IPS-18a (cell line): ENCODE measurements at regions not wholly inside any gene's neighbourhood (a gene's known extent, or its start where the extent isn't known, plus 50 kb on each side); places are given as distances from the start of the nearest gene placed in this dataset.
"Not testable (repeated sequence)": the region's sequence is repeated elsewhere in the genome, so short reads cannot be mapped to it uniquely, and the experiment has no call there.

Experiments used
- H3K27ac ChIP-seq: one replicate; pipeline ENCODE4 v1.5.1; 2013; ENCODE audit warnings: low read length
- H3K27me3 ChIP-seq: one replicate; pipeline ENCODE4 v1.6.1; 2013; ENCODE audit warnings: mild to moderate bottlenecking, low read length; ENCODE audit not compliant: control insufficient read depth, insufficient read depth
- H3K36me3 ChIP-seq: one replicate; pipeline ENCODE4 v1.6.1; 2013; ENCODE audit warnings: low read depth, low read length; ENCODE audit not compliant: control insufficient read depth
- H3K4me1 ChIP-seq: one replicate; pipeline ENCODE4 v1.6.1; 2013; ENCODE audit warnings: low read depth, low read length; ENCODE audit not compliant: control insufficient read depth
- H3K4me3 ChIP-seq: one replicate; pipeline ENCODE4 v1.5.1; 2013; ENCODE audit warnings: low read length
- H3K9ac ChIP-seq: one replicate; pipeline ENCODE4 v1.6.1; 2013; ENCODE audit warnings: mild to moderate bottlenecking, low read length, moderate library complexity
- H3K9me3 ChIP-seq: one replicate; pipeline ENCODE4 v1.6.1; 2013; ENCODE audit warnings: low read depth, low read length; ENCODE audit not compliant: control insufficient read depth

DNA sequence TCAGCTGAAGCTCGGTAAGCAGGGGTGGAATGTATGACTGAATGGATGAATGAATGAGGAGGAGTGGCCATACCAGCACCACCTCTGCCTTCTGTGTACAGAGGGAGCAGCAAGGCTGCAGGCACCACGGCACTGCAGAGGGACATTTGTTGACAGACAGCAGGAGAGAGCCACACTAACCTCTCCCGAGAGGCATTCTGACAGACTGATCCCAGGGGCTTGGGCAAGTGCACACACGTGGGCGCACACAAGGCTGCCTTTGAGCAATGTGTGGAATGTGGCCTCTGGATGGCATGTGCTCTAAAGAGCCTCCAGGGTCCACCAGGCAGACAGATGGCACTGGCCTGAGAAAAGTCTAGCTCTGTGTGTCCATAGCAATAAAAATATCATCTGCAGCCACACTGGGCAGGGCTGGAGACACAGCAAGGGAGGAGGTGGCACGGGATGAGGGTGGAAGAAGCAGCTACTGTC is 111.8 kb downstream of the ACTL7B start:
- Histone ChIP-seq H3K27ac (no peak overlapping the region), H3K4me1 (no peaks in the 10 kb centered on the region), H3K9ac (no peak overlapping the region), H3K9me3 (no peaks in the 10 kb centered on the region), H3K27me3 (no peaks in the 10 kb centered on the region), H3K36me3 (no peaks in the 10 kb centered on the region), H3K4me3 (no peak overlapping the region)

DNA sequence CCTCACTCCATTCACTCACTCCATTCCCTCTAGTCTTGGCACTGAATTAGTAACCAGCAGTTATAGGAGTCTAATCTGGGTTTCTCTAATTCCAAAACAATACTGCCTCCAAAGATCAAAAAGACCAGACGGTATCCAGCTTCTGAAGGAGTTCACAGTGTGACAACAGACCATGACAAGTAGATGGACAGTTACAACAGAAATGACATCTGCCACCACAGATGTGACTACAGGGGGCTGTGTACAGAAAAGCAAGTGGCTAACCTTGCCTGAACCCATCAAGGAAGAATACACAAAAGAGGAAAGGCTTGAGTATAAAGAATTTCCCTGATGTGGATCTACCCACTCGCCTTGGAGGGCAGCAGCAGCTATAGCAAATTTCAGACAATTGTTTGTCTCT is 112.4 kb downstream of the ACTL7B start:
- no peak overlapping the region for H3K4me3 ChIP-seq
- no peaks in the 10 kb centered on the region for H3K9me3 ChIP-seq
- H3K27ac ChIP-seq = no peak overlapping the region
- no peaks in the 10 kb centered on the region for H3K36me3 ChIP-seq
- no peaks in the 10 kb centered on the region for H3K27me3 ChIP-seq
- H3K4me1 ChIP-seq = no peaks in the 10 kb centered on the region
- H3K9ac ChIP-seq = no peak overlapping the region

GRCh38 chr9:108742191-108742590 is 113.6 kb downstream of the ACTL7B start:
- no peaks in the 10 kb centered on the region for H3K27me3 ChIP-seq
- H3K27ac ChIP-seq = no peak overlapping the region
- no peaks in the 10 kb centered on the region for H3K36me3 ChIP-seq
- no peak overlapping the region for H3K4me3 ChIP-seq
- H3K9ac ChIP-seq = no peak overlapping the region
- H3K9me3 ChIP-seq = no peaks in the 10 kb centered on the region
- no peaks in the 10 kb centered on the region for H3K4me1 ChIP-seq

- H3K36me3 ChIP-seq, H3K9me3 ChIP-seq, H3K4me3 ChIP-seq, H3K27ac ChIP-seq, H3K9ac ChIP-seq, H3K27me3 ChIP-seq, H3K4me1 ChIP-seq: not testable (repeated sequence)
These were observed 124.5 kb downstream of the ACTL7B start for GRCh38 chr9:108731292-108731691.

DNA sequence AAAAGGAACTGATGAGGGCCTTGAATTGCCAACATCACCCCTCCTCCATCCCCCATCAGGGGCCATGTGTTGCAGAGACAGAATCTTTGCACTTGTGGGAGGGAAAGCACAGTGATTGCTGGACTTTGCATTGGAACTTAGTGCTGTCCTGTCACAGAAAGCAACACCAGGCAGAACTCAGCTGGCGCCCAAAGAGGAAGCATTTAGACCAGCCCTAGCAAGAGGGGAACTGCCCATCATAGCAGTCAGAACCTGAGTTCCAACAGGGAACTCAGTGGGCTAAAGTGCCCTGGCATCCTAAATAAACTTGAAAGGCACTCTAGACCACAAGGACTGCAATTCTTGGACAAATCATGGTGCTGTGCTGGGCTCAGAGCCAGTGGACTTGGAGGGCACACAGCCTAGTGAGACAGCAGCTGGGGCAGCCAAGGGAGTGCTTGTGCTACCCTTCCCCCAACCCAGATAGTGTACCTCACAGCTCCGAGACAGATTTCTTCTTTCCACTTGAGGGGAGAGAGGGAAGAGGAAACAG is 128.1 kb downstream of the ACTL7B start:
- Histone ChIP-seq H3K4me1 (no peaks in the 10 kb centered on the region), H3K27me3 (no peaks in the 10 kb centered on the region), H3K4me3 (no peak overlapping the region), H3K36me3 (no peaks in the 10 kb centered on the region), H3K9ac (no peak overlapping the region), H3K27ac (no peak overlapping the region), H3K9me3 (no peaks in the 10 kb centered on the region)

DNA sequence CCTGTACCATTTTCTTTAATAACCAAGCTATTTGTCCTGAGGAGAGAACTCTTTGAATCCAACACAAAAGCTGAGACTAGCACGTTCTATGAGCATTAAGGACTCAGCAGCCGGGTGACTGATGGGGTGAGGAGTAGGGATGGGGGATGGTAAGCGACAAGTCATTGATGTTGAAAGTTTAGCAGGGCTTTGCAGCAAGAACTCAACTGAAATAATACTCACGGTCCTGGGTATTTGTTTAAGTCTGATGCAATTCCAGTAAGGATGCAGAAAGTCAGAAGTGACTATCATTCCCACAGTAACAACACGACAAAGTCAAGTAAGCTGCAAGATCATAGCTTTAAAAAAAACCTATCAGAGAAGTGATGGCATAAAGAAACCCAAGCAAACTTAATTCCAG is 131.1 kb downstream of the ACTL7B start:
- Histone ChIP-seq H3K9ac (no peak overlapping the region), H3K9me3 (no peaks in the 10 kb centered on the region), H3K27ac (no peak overlapping the region), H3K4me3 (no peak overlapping the region), H3K27me3 (no peaks in the 10 kb centered on the region), H3K36me3 (no peaks in the 10 kb centered on the region), H3K4me1 (no peaks in the 10 kb centered on the region)

DNA sequence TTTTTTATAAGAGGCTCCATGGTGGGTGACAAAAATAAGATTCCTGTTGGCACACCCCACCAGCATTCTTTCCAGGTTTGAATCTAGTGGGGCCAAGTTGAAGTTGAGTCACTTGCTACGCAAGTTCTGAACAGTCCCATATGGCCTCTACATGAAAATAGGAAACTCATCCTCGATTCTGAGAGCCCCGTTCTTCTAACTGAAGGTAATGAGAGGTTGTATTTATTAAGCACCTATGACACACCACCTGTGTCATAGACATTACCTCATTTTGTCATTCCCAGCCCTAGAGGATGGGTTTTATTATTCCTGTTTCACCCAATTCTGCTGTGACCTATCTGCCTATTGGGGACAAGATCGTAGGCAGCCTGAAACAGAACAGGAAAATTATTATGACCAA is 131.7 kb downstream of the ACTL7B start:
- Histone ChIP-seq H3K4me1 (no peaks in the 10 kb centered on the region), H3K27ac (no peak overlapping the region), H3K27me3 (no peaks in the 10 kb centered on the region)

GRCh38 chr9:108722396-108722795 is 133.4 kb downstream of the ACTL7B start:
- no peak overlapping the region for H3K9ac ChIP-seq
- H3K9me3 ChIP-seq = no peaks in the 10 kb centered on the region
- no peaks in the 10 kb centered on the region for H3K4me1 ChIP-seq
- H3K27me3 ChIP-seq = no peaks in the 10 kb centered on the region
- H3K36me3 ChIP-seq = no peaks in the 10 kb centered on the region
- no peak overlapping the region for H3K27ac ChIP-seq
- no peak overlapping the region for H3K4me3 ChIP-seq

More for the DNA sequence above, 131.7 kb downstream of the ACTL7B start:
- H3K36me3 ChIP-seq = no peaks in the 10 kb centered on the region
- H3K9me3 ChIP-seq = no peaks in the 10 kb centered on the region
- H3K4me3 ChIP-seq = no peak overlapping the region
- H3K9ac ChIP-seq = no peak overlapping the region

GRCh38 chr9:108720191-108720642 is 135.6 kb downstream of the ACTL7B start:
- Histone ChIP-seq H3K4me1 (no peaks in the 10 kb centered on the region), H3K4me3 (no peak overlapping the region), H3K36me3 (no peaks in the 10 kb centered on the region), H3K9me3 (no peaks in the 10 kb centered on the region), H3K9ac (no peak overlapping the region), H3K27ac (no peak overlapping the region), H3K27me3 (no peaks in the 10 kb centered on the region)

DNA sequence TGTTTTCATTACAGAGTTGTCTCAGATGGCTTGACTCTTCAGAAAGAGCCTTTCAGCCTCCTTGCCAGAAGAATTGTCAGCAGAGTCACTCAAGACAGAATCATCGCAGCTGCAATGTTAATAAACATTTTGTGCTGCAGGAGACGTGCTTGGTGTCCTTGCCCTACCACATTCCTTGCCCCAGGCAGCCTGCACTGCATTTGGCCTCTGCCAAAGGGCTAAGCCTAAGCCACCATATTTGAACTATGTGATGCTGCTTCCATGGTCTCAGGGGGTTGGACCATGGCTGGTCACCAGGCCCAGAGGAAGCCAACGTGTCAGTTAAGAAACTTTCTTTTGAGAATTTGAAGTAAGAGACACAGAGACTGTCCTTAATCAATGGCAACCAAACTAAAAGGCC is 145.4 kb downstream of the ACTL7B start:
- Histone ChIP-seq H3K36me3 (no peaks in the 10 kb centered on the region), H3K4me3 (no peak overlapping the region), H3K27me3 (no peaks in the 10 kb centered on the region), H3K9me3 (no peaks in the 10 kb centered on the region), H3K27ac (no peak overlapping the region), H3K9ac (no peak overlapping the region), H3K4me1 (no peaks in the 10 kb centered on the region)

GRCh38 chr9:108709997-108710396 is 145.8 kb downstream of the ACTL7B start:
- Histone ChIP-seq H3K27me3 (no peaks in the 10 kb centered on the region), H3K27ac (no peak overlapping the region), H3K9ac (no peak overlapping the region), H3K4me3 (no peak overlapping the region), H3K9me3 (no peaks in the 10 kb centered on the region), H3K4me1 (no peaks in the 10 kb centered on the region), H3K36me3 (no peaks in the 10 kb centered on the region)

- H3K9me3 ChIP-seq = no peaks in the 10 kb centered on the region
- no peak overlapping the region for H3K4me3 ChIP-seq
- H3K36me3 ChIP-seq = no peaks in the 10 kb centered on the region
These were observed 146.7 kb downstream of the ACTL7B start for GRCh38 chr9:108709126-108709525.

More at GRCh38 chr9:108709126-108709525, 146.7 kb downstream of the ACTL7B start:
- Histone ChIP-seq H3K9ac (no peak overlapping the region), H3K27ac (no peak overlapping the region), H3K27me3 (no peaks in the 10 kb centered on the region), H3K4me1 (no peaks in the 10 kb centered on the region)
